PFSK-1 (cell line): ENCODE measurements at regions not wholly inside any gene's neighbourhood (a gene's known extent, or its start where the extent isn't known, plus 50 kb on each side); places are given as distances from the start of the nearest gene placed in this dataset.

Source experiments
- FOXP2 ChIP-seq: optimal IDR thresholded peaks from 2 replicates; pipeline ENCODE3; 2011; ENCODE audit warnings: borderline replicate concordance, control low read depth, inconsistent platforms; ENCODE audit not compliant: insufficient read depth; ENCODE audit errors: extremely low read length, extremely low read depth
- POLR2AphosphoS5 ChIP-seq: IDR thresholded peaks from 2 replicates; pipeline ENCODE4 v1.6.1; 2012; ENCODE audit warnings: low read depth, mild to moderate bottlenecking, control low read depth, low read length, moderate library complexity
- REST ChIP-seq, 2 experiments: IDR thresholded peaks; 2 replicates each; pipeline versions ENCODE4 v1.6.1 to v1.8.0; 2011 to 2012; ENCODE audit warnings: low read depth in 2 of 2, low read length in 2 of 2, control low read depth in 1 of 2, inconsistent platforms in 1 of 2, mild to moderate bottlenecking in 1 of 2, moderate library complexity in 1 of 2; ENCODE audit not compliant: insufficient read depth in 1 of 2
- SIN3A ChIP-seq: IDR thresholded peaks from 2 replicates; pipeline ENCODE4 v1.6.1; 2012; ENCODE audit warnings: mild to moderate bottlenecking, low read length, moderate library complexity, borderline replicate concordance; ENCODE audit not compliant: insufficient read depth
- TAF1 ChIP-seq: IDR thresholded peaks from 2 replicates; pipeline ENCODE4 v1.6.1; 2012; ENCODE audit warnings: low read length, control low read depth, borderline replicate concordance; ENCODE audit not compliant: insufficient read depth

- TF ChIP-seq POLR2AphosphoS5 (no peak), REST (IDR thresholded peaks at IDR 0.05; ENCODE audit: insufficient read depth in 1 of 2, low read depth in 2 of 2, low read length in 2 of 2) (no peak), FOXP2 (no peak), SIN3A (no peak), TAF1 (no peak)
These were observed 123.4 kb upstream of the CXCL14 start for GRCh38 chr5:135702191-135702590.

GRCh38 chr5:135700731-135701130, 121.9 kb upstream of the CXCL14 start:
- no peak for TF ChIP-seq SIN3A
- TF ChIP-seq FOXP2, result no peak
- TF ChIP-seq POLR2AphosphoS5, result no peak
- TF ChIP-seq TAF1, result no peak
- no peak for TF ChIP-seq REST (IDR thresholded peaks at IDR 0.05; ENCODE audit: insufficient read depth in 1 of 2, low read depth in 2 of 2, low read length in 2 of 2)

GRCh38 chr5:135697959-135698345, 119.2 kb upstream of the CXCL14 start:
- no peak for TF ChIP-seq TAF1
- no peak for TF ChIP-seq POLR2AphosphoS5
- no peak for TF ChIP-seq REST (IDR thresholded peaks at IDR 0.05; ENCODE audit: insufficient read depth in 1 of 2, low read depth in 2 of 2, low read length in 2 of 2)
- TF ChIP-seq FOXP2, result no peak
- no peak for TF ChIP-seq SIN3A

- no peak for TF ChIP-seq REST (IDR thresholded peaks at IDR 0.05; ENCODE audit: insufficient read depth in 1 of 2, low read depth in 2 of 2, low read length in 2 of 2)
- no peak for TF ChIP-seq TAF1
- no peak for TF ChIP-seq SIN3A
- TF ChIP-seq POLR2AphosphoS5, result no peak
- no peak for TF ChIP-seq FOXP2
These were observed 118.6 kb upstream of the CXCL14 start for GRCh38 chr5:135697251-135697958.

- no peak for TF ChIP-seq SIN3A
- TF ChIP-seq POLR2AphosphoS5, result no peak
- no peak for TF ChIP-seq FOXP2
- no peak for TF ChIP-seq REST (IDR thresholded peaks at IDR 0.05; ENCODE audit: insufficient read depth in 1 of 2, low read depth in 2 of 2, low read length in 2 of 2)
- TF ChIP-seq TAF1, result no peak
These were observed 117.5 kb upstream of the CXCL14 start for GRCh38 chr5:135696317-135696716.
